GM12878 (cell line): ENCODE measurements at regions not wholly inside any gene's neighbourhood (a gene's known extent, or its start where the extent isn't known, plus 50 kb on each side); places are given as distances from the start of the nearest gene placed in this dataset.

Source experiments
- ATAC-seq: fragments of 200-7000 bp; cut with Tn5 transposase; 3 replicates; pipeline ENCODE4 v1.9.1; 2020; ENCODE audit warnings: mild to moderate bottlenecking, moderate library complexity
- BruUV-seq: library from RNA; stranded (reverse); fragments of 400-500 nt; replicated peaks from 2 replicates; lab custom pipeline; 2021; lab: Mats Ljungman, UMichigan
- CTCF ChIA-PET: fragments of 300-600 bp; sonication (Branson Sonifier 250); formaldehyde crosslinking; extraction: SDS; loops from one replicate; lab custom pipeline; 2021; ENCODE audit warnings: inconsistent platforms; lab: Yijun Ruan, JAX
- POLR2A ChIA-PET: fragments of 350-600 bp; formaldehyde crosslinking; extraction: SDS; loops from one replicate; lab custom pipeline; 2021; ENCODE audit warnings: inconsistent platforms; lab: Charles Lee
- RAD21 ChIA-PET: fragments of 300-600 bp; sonication (Branson Sonifier 250); formaldehyde crosslinking; loops from one replicate; lab custom pipeline; 2023; ENCODE audit warnings: antibody characterized with exemption; ENCODE audit not compliant: unreplicated experiment; lab: Charles Lee
- SMC1A ChIA-PET: fragments of 300-600 bp; sonication (Branson Sonifier 250); formaldehyde crosslinking; loops from one replicate; lab custom pipeline; 2023; ENCODE audit not compliant: unreplicated experiment, uncharacterized antibody; lab: Charles Lee
- DNase-seq: peaks from one replicate; pipeline ENCODE4 v3.0.0-alpha.2; 2011; ENCODE audit warnings: low read depth, low spot score
- FAIRE-seq: peaks from 3 replicates; lab custom pipeline; 2011; peaks lifted over from hg19 to GRCh38; lab: Jason Lieb, UNC
- H2AFZ ChIP-seq: 2 replicates; pipeline ENCODE4 v1.6.0; 2011; ENCODE audit warnings: low read depth, low read length, control low read depth; ENCODE audit not compliant: control insufficient read depth
- H3K27ac ChIP-seq: 2 replicates; pipeline ENCODE4 v1.5.1; 2011; ENCODE audit warnings: control low read depth; ENCODE audit not compliant: control insufficient read depth, insufficient read depth
- H3K27me3 ChIP-seq, 2 experiments: replicated peaks in 1 of 2; 2 replicates each; pipeline versions ENCODE4 v1.6.0 to v1.6.1; 2011; ENCODE audit warnings: low read length in 1 of 2; ENCODE audit not compliant: control insufficient read depth in 2 of 2, insufficient read depth in 2 of 2
- H3K36me3 ChIP-seq, 2 experiments: 2 replicates each; pipeline ENCODE4 v1.5.1; 2011; ENCODE audit warnings: low read length in 1 of 2; ENCODE audit not compliant: control insufficient read depth in 2 of 2, insufficient read depth in 2 of 2
- H3K4me1 ChIP-seq: 2 replicates; pipeline ENCODE4 v1.6.1; 2011; ENCODE audit warnings: mild to moderate bottlenecking, low read length, moderate library complexity, mixed read lengths; ENCODE audit not compliant: control insufficient read depth, insufficient read depth
- H3K4me2 ChIP-seq: 2 replicates; pipeline ENCODE4 v1.6.0; 2011; ENCODE audit warnings: control low read depth; ENCODE audit not compliant: control insufficient read depth, insufficient read depth
- H3K4me3 ChIP-seq: fragments of 200-600 bp; sonication (generic); 2 replicates; pipeline ENCODE4 v1.5.1; 2016
- H3K79me2 ChIP-seq: 2 replicates; pipeline ENCODE4 v1.6.0; 2011; ENCODE audit warnings: low read length; ENCODE audit not compliant: control insufficient read depth, insufficient read depth
- H3K9ac ChIP-seq: 2 replicates; pipeline ENCODE4 v1.8.0; 2011; ENCODE audit warnings: low read length, control low read depth, mixed read lengths; ENCODE audit not compliant: control insufficient read depth, insufficient read depth
- H3K9me3 ChIP-seq: replicated peaks from 3 replicates; pipeline ENCODE4 v1.5.1; 2011; ENCODE audit warnings: mild to moderate bottlenecking, low read length; ENCODE audit not compliant: control insufficient read depth, insufficient read depth
- H4K20me1 ChIP-seq: 2 replicates; pipeline ENCODE4 v1.6.0; 2011; ENCODE audit not compliant: control insufficient read depth, insufficient read depth
- ATF7 ChIP-seq: fragments of 450-650 bp; IDR thresholded peaks from 2 replicates; pipeline ENCODE4 v1.6.1; 2016; ENCODE audit warnings: low read depth, mild to moderate bottlenecking
- CHD1 ChIP-seq: IDR thresholded peaks from 2 replicates; pipeline ENCODE4 v1.6.1; 2012; ENCODE audit warnings: low read depth, low read length, improper control_type of control experiment
- CHD2 ChIP-seq: IDR thresholded peaks from 2 replicates; pipeline ENCODE4 v1.6.1; 2011; ENCODE audit warnings: low read depth, low read length, improper control_type of control experiment, borderline replicate concordance
- CUX1 ChIP-seq: IDR thresholded peaks from 2 replicates; pipeline ENCODE4 v1.6.1; 2012; ENCODE audit warnings: improper control_type of control experiment, low read depth, low read length; ENCODE audit not compliant: insufficient replicate concordance
- FOS ChIP-seq: IDR thresholded peaks from 3 replicates; pipeline ENCODE4 v1.6.1; 2011; ENCODE audit warnings: borderline replicate concordance; ENCODE audit not compliant: insufficient read length; ENCODE audit errors: extremely low read depth
- HDAC2 ChIP-seq: fragments of 200-600 bp; sonication (generic); IDR thresholded peaks from 2 replicates; pipeline ENCODE4 v1.6.1; 2017
- HDAC6 ChIP-seq: fragments of 200-600 bp; sonication (generic); IDR thresholded peaks from one replicate; pipeline ENCODE4 v1.8.0; 2017; ENCODE audit warnings: antibody characterized with exemption; ENCODE audit not compliant: unreplicated experiment
- IKZF1 ChIP-seq: fragments of 450-650 bp; conservative IDR thresholded peaks from 2 replicates; pipeline ENCODE4 v1.6.1; 2017; ENCODE audit warnings: antibody characterized with exemption, mild to moderate bottlenecking
- KLF5 ChIP-seq: fragments of 450-650 bp; IDR thresholded peaks from 2 replicates; pipeline ENCODE4 v1.6.1; 2014; ENCODE audit warnings: mild to moderate bottlenecking; ENCODE audit not compliant: partially characterized antibody
- NBN ChIP-seq: fragments of 450-650 bp; IDR thresholded peaks from 2 replicates; pipeline ENCODE4 v1.6.1; 2016
- NR2C2 ChIP-seq: IDR thresholded peaks from 2 replicates; pipeline ENCODE4 v1.6.1; 2011; ENCODE audit warnings: borderline replicate concordance, low read depth; ENCODE audit not compliant: control insufficient read depth, insufficient read length
- POLR2AphosphoS2 ChIP-seq: IDR thresholded peaks from 2 replicates; pipeline ENCODE4 v1.6.1; 2011; ENCODE audit warnings: low read depth, mild to moderate bottlenecking, low read length, improper control_type of control experiment, moderate library complexity
- RBBP5 ChIP-seq: fragments of 200-600 bp; sonication (generic); conservative IDR thresholded peaks from 2 replicates; pipeline ENCODE4 v1.6.1; 2016
- SIN3A ChIP-seq: IDR thresholded peaks from 2 replicates; pipeline ENCODE4 v1.6.1; 2012; ENCODE audit warnings: low read depth, low read length, improper control_type of control experiment
- STAT1 ChIP-seq: fragments of 450-650 bp; conservative IDR thresholded peaks from 2 replicates; pipeline ENCODE4 v1.6.1; 2014; ENCODE audit warnings: antibody characterized with exemption, mild to moderate bottlenecking
- TCF12 ChIP-seq: IDR thresholded peaks from 2 replicates; pipeline ENCODE4 v1.6.1; 2011; ENCODE audit warnings: low read depth, mild to moderate bottlenecking, low read length
- ZNF384 ChIP-seq: IDR thresholded peaks from 2 replicates; pipeline ENCODE4 v1.6.1; 2012; ENCODE audit warnings: low read depth, mild to moderate bottlenecking, low read length, improper control_type of control experiment, borderline replicate concordance
- ZNF622 ChIP-seq: fragments of 450-650 bp; IDR thresholded peaks from 2 replicates; pipeline ENCODE4 v1.6.1; 2017; ENCODE audit warnings: mild to moderate bottlenecking, inconsistent platforms
- WGBS: methylation state at CpG from one replicate; pipeline ENCODE4 v1.1.6; 2016; ENCODE audit warnings: low lambda C conversion rate; ENCODE audit not compliant: insufficient replicate concordance, insufficient coverage; ENCODE audit errors: missing lambda C conversion rate; 5-methylcytosine and 5-hydroxymethylcytosine counted together
- in situ Hi-C: fragments of 300-500 bp; cut with MboI; formaldehyde crosslinking; loops from 9 replicates; pipeline ENCODE4 v1.14.3; 2018; ENCODE audit warnings: mixed read lengths
- intact Hi-C: fragments of 100-400 bp; cut with micrococcal nuclease; formaldehyde crosslinking; loops from one replicate; pipeline ENCODE4 v1.14.2; 2022; ENCODE audit not compliant: unreplicated experiment

- TF ChIP-seq CHD2 (no peak), RBBP5 (no peak), KLF5 (no peak), CUX1 (no peak), TCF12 (no peak), ATF7 (no peak)
Observed at GRCh38 chr10:90440870-90441269, 417.0 kb downstream of the HTR7 start (continued).

GRCh38 chr10:90443342-90443741, 414.5 kb downstream of the HTR7 start:
- ATAC-seq = no peak
- no peak overlapping the region for H2AFZ ChIP-seq
- no peak for TF ChIP-seq IKZF1
- TF ChIP-seq POLR2AphosphoS2 = no peak
- no peak for TF ChIP-seq SIN3A
- TF ChIP-seq NBN = no peak
- TF ChIP-seq HDAC2 = no peak
- no peak for TF ChIP-seq CHD1
- no peak for TF ChIP-seq STAT1
- TF ChIP-seq HDAC6 = no peak
- no peak for TF ChIP-seq FOS
- no peak for TF ChIP-seq NR2C2
- TF ChIP-seq ZNF384 = no peak
- no peak for TF ChIP-seq ZNF622
- TF ChIP-seq, all 136 proteins: peak for 0
- Histone ChIP-seq H3K9me3 (no peaks in the 10 kb centered on the region; the same call in 1 of the 3 replicates), H3K4me2 (no peak overlapping the region), H3K4me3 (no peak overlapping the region), H4K20me1 (no peaks in the 10 kb centered on the region), H3K27me3 (no peaks in the 10 kb centered on the region), H3K4me1 (no peaks in the 10 kb centered on the region), H3K79me2 (no peaks in the 10 kb centered on the region), H3K27ac (no peak overlapping the region), H3K9ac (no peak overlapping the region), H3K36me3 (no peaks in the 10 kb centered on the region)
- ChIA-PET RAD21 (no interaction called here), SMC1A (no interaction called here), POLR2A (no interaction called here), CTCF (interaction anchor here (0.5 to 0.9 kb wide), 2 partner anchors 12 to 1414 kb away, joined by 3 read pairs; no protein-coding TSS in a partner anchor)
- 0% methylated on average over 3 of the region's 3 CpGs for WGBS
- DNase-seq = no peak
- intact Hi-C loops (no loop called here), in situ Hi-C loops (no loop called here)
- no TSS peak for BruUV-seq
- no peak for FAIRE-seq
